ENCODE measurements at regions not wholly inside any gene's neighbourhood (a gene's known extent, or its start where the extent isn't known, plus 50 kb on each side); places are given as distances from the start of the nearest gene placed in this dataset.
"Not testable (repeated sequence)": the region's sequence is repeated elsewhere in the genome, so short reads cannot be mapped to it uniquely, and the experiment has no call there.

DNA sequence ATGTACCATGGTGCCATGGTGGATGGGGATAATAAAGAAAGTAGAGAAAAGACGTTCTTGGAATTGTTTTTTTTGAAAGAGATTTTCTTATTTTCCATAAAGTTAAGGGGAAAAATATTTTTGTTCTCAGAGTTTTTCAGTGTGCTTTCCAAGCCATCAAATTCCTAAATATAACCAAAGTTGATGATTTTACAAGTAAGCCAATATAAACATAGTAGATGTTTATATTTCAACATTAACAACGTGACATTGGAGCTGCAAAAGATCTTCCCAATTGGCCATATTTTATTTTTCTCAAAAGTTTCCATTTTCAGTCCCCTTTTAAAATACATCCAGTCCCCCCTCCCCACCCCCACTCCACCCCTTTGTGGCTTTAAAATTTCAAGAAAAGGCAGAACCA, 80.9 kb upstream of the PICALM start:
- Histone ChIP-seq H3K9me3 (no peaks in the 10 kb centered on the region), H3K4me1 (ENCODE audit: low read depth) (peaks cover 3% of the 10 kb centered on the region), H3K4me3 (no peak overlapping the region), H3K36me3 (ENCODE audit: low read depth) (no peaks in the 10 kb centered on the region)
- TF ChIP-seq, protein P1, sequence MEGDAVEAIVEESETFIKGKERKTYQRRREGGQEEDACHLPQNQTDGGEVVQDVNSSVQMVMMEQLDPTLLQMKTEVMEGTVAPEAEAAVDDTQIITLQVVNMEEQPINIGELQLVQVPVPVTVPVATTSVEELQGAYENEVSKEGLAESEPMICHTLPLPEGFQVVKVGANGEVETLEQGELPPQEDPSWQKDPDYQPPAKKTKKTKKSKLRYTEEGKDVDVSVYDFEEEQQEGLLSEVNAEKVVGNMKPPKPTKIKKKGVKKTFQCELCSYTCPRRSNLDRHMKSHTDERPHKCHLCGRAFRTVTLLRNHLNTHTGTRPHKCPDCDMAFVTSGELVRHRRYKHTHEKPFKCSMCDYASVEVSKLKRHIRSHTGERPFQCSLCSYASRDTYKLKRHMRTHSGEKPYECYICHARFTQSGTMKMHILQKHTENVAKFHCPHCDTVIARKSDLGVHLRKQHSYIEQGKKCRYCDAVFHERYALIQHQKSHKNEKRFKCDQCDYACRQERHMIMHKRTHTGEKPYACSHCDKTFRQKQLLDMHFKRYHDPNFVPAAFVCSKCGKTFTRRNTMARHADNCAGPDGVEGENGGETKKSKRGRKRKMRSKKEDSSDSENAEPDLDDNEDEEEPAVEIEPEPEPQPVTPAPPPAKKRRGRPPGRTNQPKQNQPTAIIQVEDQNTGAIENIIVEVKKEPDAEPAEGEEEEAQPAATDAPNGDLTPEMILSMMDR (IDR thresholded peaks at IDR 0.05): no peak
- intact Hi-C loops (cut with DNase I, micrococcal nuclease): no loop called here
- ATAC-seq (no peak), DNase-seq (no peak)

- ATAC-seq: no peak
- intact Hi-C loops (cut with DNase I, micrococcal nuclease): no loop called here
- TF ChIP-seq, protein P1 (IDR thresholded peaks at IDR 0.05): no peak
Measured at GRCh38 chr11:86148345-86148747, 79.5 kb upstream of the PICALM start.

GRCh38 chr11:86147004-86147403, 78.1 kb upstream of the PICALM start:
- Histone ChIP-seq H3K4me3 (no peak overlapping the region), H3K9me3 (no peaks in the 10 kb centered on the region), H3K36me3 (ENCODE audit: low read depth) (no peaks in the 10 kb centered on the region), H3K4me1 (ENCODE audit: low read depth) (no peaks in the 10 kb centered on the region)
- intact Hi-C loops (cut with DNase I, micrococcal nuclease): no loop called here
- no peak for DNase-seq
- ATAC-seq: no peak
- TF ChIP-seq, protein P1 (IDR thresholded peaks at IDR 0.05): no peak

More at GRCh38 chr11:86148345-86148747, 79.5 kb upstream of the PICALM start:
- Histone ChIP-seq H3K36me3 (ENCODE audit: low read depth) (no peaks in the 10 kb centered on the region), H3K9me3 (no peaks in the 10 kb centered on the region), H3K4me3 (no peak overlapping the region), H3K4me1 (ENCODE audit: low read depth) (peaks cover 3% of the 10 kb centered on the region)
- DNase-seq: no peak

GRCh38 chr11:86145439-86146156, 76.7 kb upstream of the PICALM start:
- H3K4me3 ChIP-seq: no peak overlapping the region
- no peak for ATAC-seq
- intact Hi-C loops (cut with DNase I, micrococcal nuclease): no loop called here

GRCh38 chr11:86144846-86145245, 76.0 kb upstream of the PICALM start:
- ATAC-seq: no peak
- Histone ChIP-seq H3K4me1 (ENCODE audit: low read depth) (no peaks in the 10 kb centered on the region), H3K9me3 (no peaks in the 10 kb centered on the region), H3K4me3 (no peak overlapping the region), H3K36me3 (ENCODE audit: low read depth) (no peaks in the 10 kb centered on the region)
- intact Hi-C loops (cut with DNase I, micrococcal nuclease): no loop called here
- TF ChIP-seq, protein P1 (IDR thresholded peaks at IDR 0.05): no peak
- no peak for DNase-seq

More at GRCh38 chr11:86145439-86146156, 76.7 kb upstream of the PICALM start:
- TF ChIP-seq, protein P1 (IDR thresholded peaks at IDR 0.05): no peak
- DNase-seq: no peak
- H3K9me3 ChIP-seq: no peaks in the 10 kb centered on the region
- H3K4me1 ChIP-seq (ENCODE audit: low read depth): no peaks in the 10 kb centered on the region
- no peaks in the 10 kb centered on the region for H3K36me3 ChIP-seq (ENCODE audit: low read depth)

DNA sequence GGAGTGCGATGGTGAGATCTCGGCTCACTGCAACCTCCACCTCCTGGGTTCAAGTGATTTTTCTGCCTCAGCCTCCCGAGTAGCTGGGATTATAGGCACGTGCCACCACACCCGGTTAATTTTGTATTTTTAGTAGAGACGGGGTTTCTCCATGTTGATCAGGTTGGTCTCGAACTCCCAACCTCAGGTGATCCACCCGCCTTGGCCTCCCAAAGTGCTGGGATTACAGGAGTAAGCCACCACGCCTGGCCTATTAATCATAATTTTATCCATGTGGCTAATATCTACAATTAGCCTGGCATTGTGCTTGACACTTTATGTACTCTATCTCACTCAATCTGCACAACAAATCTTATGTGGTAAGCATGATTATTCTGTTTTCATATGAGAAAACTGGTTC, 75.2 kb upstream of the PICALM start:
- H3K36me3 ChIP-seq (ENCODE audit: low read depth); H3K4me3 ChIP-seq; DNase-seq; intact Hi-C loops (cut with DNase I, micrococcal nuclease); ATAC-seq; H3K4me1 ChIP-seq (ENCODE audit: low read depth); H3K9me3 ChIP-seq: not testable (repeated sequence)
